HFFc6 (cell line): ENCODE measurements at regions not wholly inside any gene's neighbourhood (a gene's known extent, or its start where the extent isn't known, plus 50 kb on each side); places are given as distances from the start of the nearest gene placed in this dataset.
"Not testable (repeated sequence)": the region's sequence is repeated elsewhere in the genome, so short reads cannot be mapped to it uniquely, and the experiment has no call there.

Experiments used
- DNase-seq: peaks from one replicate; pipeline ENCODE4 v3.0.0-alpha.2; 2018
- H3K27ac Mint-ChIP-seq: 2 replicates; pipeline ENCODE4 v1.8.0; 2020; ENCODE audit warnings: mild to moderate bottlenecking, mixed read lengths
- H3K27me3 Mint-ChIP-seq: 2 replicates; pipeline ENCODE4 v1.8.0; 2021; ENCODE audit warnings: mild to moderate bottlenecking, moderate library complexity, mixed read lengths; ENCODE audit not compliant: insufficient read depth
- H3K36me3 Mint-ChIP-seq: 2 replicates; pipeline ENCODE4 v1.8.0; 2021; ENCODE audit warnings: low read depth, mixed read lengths
- H3K4me1 Mint-ChIP-seq: 2 replicates; pipeline ENCODE4 v1.8.0; 2020; ENCODE audit warnings: low read depth, mixed read lengths
- H3K4me3 Mint-ChIP-seq: 2 replicates; pipeline ENCODE4 v1.8.0; 2020; ENCODE audit warnings: mild to moderate bottlenecking, moderate library complexity, mixed read lengths
- H3K9me3 Mint-ChIP-seq: 2 replicates; pipeline ENCODE4 v1.8.0; 2020; ENCODE audit warnings: mild to moderate bottlenecking, mixed read lengths
- CTCF ChIP-seq: fragments of 200-600 bp; sonication (generic); IDR thresholded peaks from 2 replicates; pipeline ENCODE4 v1.5.0; 2021; ENCODE audit warnings: antibody characterized with exemption, mild to moderate bottlenecking

- no peak for TF ChIP-seq CTCF
Observed at GRCh38 chr11:38517991-38518390, 1920.0 kb upstream of the RAG2 start.

GRCh38 chr11:38512830-38513229 lies 1914.8 kb upstream of the RAG2 start:
- not testable (repeated sequence) for DNase-seq, H3K27me3 Mint-ChIP-seq, H3K27ac Mint-ChIP-seq, H3K4me3 Mint-ChIP-seq, H3K36me3 Mint-ChIP-seq, H3K4me1 Mint-ChIP-seq
- H3K9me3 Mint-ChIP-seq: peaks cover 13% of the 10 kb centered on the region

More at GRCh38 chr11:38517991-38518390, 1920.0 kb upstream of the RAG2 start:
- H3K27ac Mint-ChIP-seq: no peak overlapping the region
- no peaks in the 10 kb centered on the region for H3K36me3 Mint-ChIP-seq
- peaks cover 13% of the 10 kb centered on the region for H3K9me3 Mint-ChIP-seq
- no peak overlapping the region for H3K4me3 Mint-ChIP-seq
- H3K27me3 Mint-ChIP-seq: no peaks in the 10 kb centered on the region; the same call in 1 of the 2 replicates
- DNase-seq: no peak
- no peaks in the 10 kb centered on the region for H3K4me1 Mint-ChIP-seq

- H3K36me3 Mint-ChIP-seq: no peaks in the 10 kb centered on the region
- no peak for TF ChIP-seq CTCF
- no peaks in the 10 kb centered on the region for H3K4me1 Mint-ChIP-seq
- peaks cover 15% of the 10 kb centered on the region; the same call in 1 of the 2 replicates for H3K9me3 Mint-ChIP-seq
- no peak for DNase-seq
- H3K4me3 Mint-ChIP-seq: no peak overlapping the region
- H3K27me3 Mint-ChIP-seq: no peaks in the 10 kb centered on the region; the same call in none of the 2 replicates
- no peak overlapping the region for H3K27ac Mint-ChIP-seq
Observed at GRCh38 chr11:38510041-38510440, 1912.0 kb upstream of the RAG2 start.

- peaks cover 34% of the 10 kb centered on the region for H3K9me3 Mint-ChIP-seq
- TF ChIP-seq CTCF: no peak
- no peaks in the 10 kb centered on the region for H3K4me1 Mint-ChIP-seq
- H3K4me3 Mint-ChIP-seq: no peak overlapping the region
- H3K36me3 Mint-ChIP-seq: 0 out of 2 replicates have a peak, but pooled peaks cover 4% of the 10 kb centered on the region
- no peak overlapping the region for H3K27ac Mint-ChIP-seq
- DNase-seq: no peak
- no peaks in the 10 kb centered on the region for H3K27me3 Mint-ChIP-seq
Observed at GRCh38 chr11:38503876-38504275, 1905.8 kb upstream of the RAG2 start.

- Mint-ChIP-seq H3K9me3 (peaks cover 25% of the 10 kb centered on the region), H3K27me3 (no peaks in the 10 kb centered on the region), H3K36me3 (0 out of 2 replicates have a peak, but pooled peaks cover 4% of the 10 kb centered on the region), H3K4me1 (no peaks in the 10 kb centered on the region), H3K4me3 (no peak overlapping the region), H3K27ac (no peak overlapping the region)
- no peak for DNase-seq
- no peak for TF ChIP-seq CTCF
Observed at GRCh38 chr11:38498721-38499120, 1900.7 kb upstream of the RAG2 start.

GRCh38 chr11:38491986-38492385 lies 1894.0 kb upstream of the RAG2 start:
- no peak overlapping the region for H3K27ac Mint-ChIP-seq
- no peaks in the 10 kb centered on the region; the same call in 1 of the 2 replicates for H3K36me3 Mint-ChIP-seq
- DNase-seq: no peak
- no peak for TF ChIP-seq CTCF
- peaks cover 49% of the 10 kb centered on the region for H3K9me3 Mint-ChIP-seq
- no peaks in the 10 kb centered on the region for H3K4me1 Mint-ChIP-seq
- no peak overlapping the region for H3K4me3 Mint-ChIP-seq
- H3K27me3 Mint-ChIP-seq: peaks cover 1% of the 10 kb centered on the region
